HG03103 (cell line): ENCODE measurements at regions not wholly inside any gene's neighbourhood (a gene's known extent, or its start where the extent isn't known, plus 50 kb on each side); places are given as distances from the start of the nearest gene placed in this dataset.
"Not testable (repeated sequence)": the region's sequence is repeated elsewhere in the genome, so short reads cannot be mapped to it uniquely, and the experiment has no call there.

Experiments
- ATAC-seq: cut with Tn5 transposase; IDR thresholded peaks from one replicate; pipeline ENCODE4 v1.9.1; 2021; ENCODE audit warnings: low read depth; ENCODE audit not compliant: unreplicated experiment

- ATAC-seq, result no peak
Measured at GRCh38 chr5:1960595-1961303, 78.0 kb upstream of the IRX4 start.

GRCh38 chr5:1959725-1960581 lies 77.2 kb upstream of the IRX4 start:
- no peak for ATAC-seq

GRCh38 chr5:1959231-1959630 lies 76.5 kb upstream of the IRX4 start:
- ATAC-seq, result no peak

DNA sequence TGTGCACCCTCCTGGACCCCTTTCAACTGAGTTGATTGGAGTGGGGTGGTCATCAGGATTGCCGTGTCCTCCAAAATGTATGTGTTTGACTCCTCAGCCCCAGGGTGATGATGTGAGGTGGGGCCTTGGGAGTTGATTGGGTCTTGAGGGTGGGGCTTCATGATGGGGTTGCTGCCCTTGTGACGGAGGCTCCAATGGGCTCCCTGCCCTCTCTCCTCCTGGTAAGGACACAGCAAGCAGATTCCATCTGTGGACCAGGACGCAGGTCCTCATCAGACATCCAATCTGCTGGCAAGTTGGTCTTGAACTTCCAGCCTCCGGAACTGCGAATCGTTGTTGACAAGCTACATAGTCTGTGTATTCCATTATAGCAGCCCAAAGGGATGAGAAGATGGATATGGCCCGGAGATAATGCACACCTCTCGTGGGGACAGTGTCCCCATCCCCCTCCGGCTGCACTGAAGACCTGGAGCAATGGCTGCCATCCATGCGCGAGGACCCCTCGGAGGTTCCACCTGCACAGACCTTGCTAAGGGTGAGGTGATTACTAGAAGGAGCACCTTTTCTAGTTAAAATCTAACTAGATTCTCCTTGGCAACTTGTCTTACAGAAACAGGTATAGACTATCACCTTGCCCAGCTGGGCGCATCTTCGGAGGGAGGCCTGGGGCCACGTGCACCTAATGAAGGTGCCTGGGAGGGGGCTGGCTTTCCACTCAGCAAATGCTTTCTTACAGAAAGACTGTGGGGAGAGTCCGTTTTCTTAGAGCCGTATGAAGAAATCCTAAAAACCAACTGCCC lies 75.7 kb upstream of the IRX4 start:
- ATAC-seq, result no peak

DNA sequence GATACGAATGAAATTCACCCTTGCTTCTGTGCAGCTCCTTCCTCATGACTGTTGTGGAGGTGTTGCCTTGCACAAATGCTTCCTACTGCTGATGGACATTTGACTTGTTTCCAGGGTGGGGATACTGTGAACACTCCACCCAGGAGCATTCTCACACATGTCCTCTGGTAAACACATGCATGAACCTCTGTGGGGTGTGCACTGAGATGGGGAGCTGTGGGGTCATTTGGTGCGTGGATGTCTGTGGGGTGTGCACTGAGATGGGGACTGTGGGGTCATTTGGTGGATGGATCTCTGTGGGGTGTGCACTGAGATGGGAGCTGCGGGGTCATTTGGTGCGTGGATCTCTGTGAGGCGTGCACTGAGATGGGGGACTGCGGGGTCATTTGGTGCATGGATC lies 72.9 kb upstream of the IRX4 start:
- ATAC-seq, result no peak

GRCh38 chr5:1953710-1954109 lies 71.0 kb upstream of the IRX4 start:
- ATAC-seq, result not testable (repeated sequence)

- no peak for ATAC-seq
Measured at GRCh38 chr5:1952444-1953099, 69.8 kb upstream of the IRX4 start.

- no peak for ATAC-seq
Measured at GRCh38 chr5:1952021-1952420, 69.3 kb upstream of the IRX4 start.

- no peak for ATAC-seq
Measured at GRCh38 chr5:1951165-1951816, 68.6 kb upstream of the IRX4 start.

GRCh38 chr5:1950708-1951103 lies 68.0 kb upstream of the IRX4 start:
- ATAC-seq, result no peak

- no peak for ATAC-seq
Measured at GRCh38 chr5:1950096-1950707, 67.5 kb upstream of the IRX4 start.

DNA sequence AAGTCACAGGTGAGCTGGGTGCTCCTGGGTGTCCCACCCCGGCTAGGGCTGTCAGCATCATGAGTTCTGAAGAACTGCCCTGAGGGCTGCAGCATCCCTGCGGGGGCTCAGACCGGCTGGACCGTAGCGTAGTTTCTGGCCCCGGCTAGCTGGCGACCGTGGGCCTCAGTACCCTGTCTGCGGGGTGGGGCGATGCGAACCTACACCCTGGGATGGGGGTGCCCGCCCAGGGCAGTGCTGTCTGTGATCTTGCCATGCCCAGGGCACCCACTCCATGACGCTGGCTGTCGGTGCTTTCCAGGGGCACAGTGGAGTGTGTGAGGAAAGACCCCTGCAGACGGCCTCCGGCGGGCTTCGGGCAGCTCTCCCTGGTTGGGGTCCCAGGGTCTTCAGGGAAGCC lies 66.5 kb upstream of the IRX4 start:
- no peak for ATAC-seq

DNA sequence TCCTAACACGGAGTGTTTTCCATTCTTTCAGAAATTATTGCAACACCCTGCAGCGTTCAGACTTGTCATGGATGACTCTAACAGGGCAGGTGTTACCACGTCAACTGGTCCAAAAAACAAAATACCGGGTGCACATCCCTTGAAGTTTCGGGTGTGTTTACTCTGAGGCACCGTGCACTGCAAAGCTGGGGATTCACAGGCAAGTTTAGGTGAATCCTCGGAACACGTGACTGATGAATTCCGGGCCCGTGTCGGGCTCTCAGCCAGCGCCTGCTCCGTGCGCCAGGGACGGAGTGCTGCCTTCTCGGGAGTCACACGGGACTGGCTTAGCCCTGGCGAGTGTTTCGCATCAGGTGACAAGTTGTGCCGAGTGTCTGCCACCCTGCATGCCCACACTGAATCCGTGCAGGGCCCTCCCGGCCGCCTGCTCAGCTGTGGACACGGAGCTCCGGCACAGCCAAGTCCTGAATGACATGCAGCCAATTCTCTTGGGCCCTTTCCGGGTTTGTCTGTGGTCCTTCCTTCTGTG lies 66.0 kb upstream of the IRX4 start:
- no peak for ATAC-seq

- no peak for ATAC-seq
Measured at GRCh38 chr5:1948111-1948510, 65.4 kb upstream of the IRX4 start.

- ATAC-seq, result no peak
Measured at GRCh38 chr5:1946776-1947175, 64.1 kb upstream of the IRX4 start.

- ATAC-seq, result no peak
Measured at GRCh38 chr5:1946122-1946677, 63.5 kb upstream of the IRX4 start.

DNA sequence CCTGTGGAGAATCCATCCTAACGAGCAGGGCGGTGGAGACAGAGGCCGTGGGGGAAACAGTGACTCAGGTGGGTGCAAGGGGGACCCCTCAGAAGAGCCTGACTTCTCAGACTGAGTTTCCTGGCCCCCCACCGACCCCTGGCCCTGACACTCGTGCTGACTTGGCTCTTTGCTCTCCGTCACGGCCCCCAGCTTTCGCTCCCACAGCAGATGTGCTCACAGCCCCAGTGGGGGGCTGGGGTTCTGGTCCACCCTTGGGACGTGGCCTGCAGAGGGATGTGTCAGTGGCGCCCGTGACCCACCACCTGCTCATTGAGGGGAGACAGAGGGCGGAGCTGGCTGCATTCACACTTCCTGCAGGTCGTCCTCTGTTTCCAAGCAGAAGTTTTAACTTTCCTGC lies 62.9 kb upstream of the IRX4 start:
- ATAC-seq, result no peak

DNA sequence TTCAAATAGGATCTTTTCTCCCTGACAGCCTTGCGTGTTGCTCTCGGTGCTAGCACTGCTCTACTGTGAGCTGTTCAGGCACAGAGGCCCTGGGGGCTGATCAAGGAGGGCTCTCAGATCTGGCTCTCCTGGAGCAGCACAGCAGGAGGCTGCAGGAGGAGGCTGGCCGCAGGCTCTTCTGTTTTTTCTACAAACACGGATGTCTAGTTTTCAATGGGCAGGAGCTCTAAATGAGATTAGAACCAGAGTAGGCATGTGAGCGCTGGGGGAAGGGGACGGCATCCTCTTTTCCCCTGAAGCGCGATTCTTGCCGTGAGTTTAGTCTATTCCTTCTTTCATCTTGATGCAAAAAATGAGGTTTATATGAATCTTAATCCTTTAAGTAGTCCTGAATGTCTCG lies 61.7 kb upstream of the IRX4 start:
- ATAC-seq, result no peak

GRCh38 chr5:1943481-1943880 lies 60.8 kb upstream of the IRX4 start:
- no peak for ATAC-seq
